Central memory CD8-positive, alpha-beta T cell (primary cell): ENCODE measurements at regions not wholly inside any gene's neighbourhood (a gene's known extent, or its start where the extent isn't known, plus 50 kb on each side); places are given as distances from the start of the nearest gene placed in this dataset.

ENCODE experiments used
- ATAC-seq: fragments of 150-1000 bp; cut with Tn5 transposase; replicated peaks from 2 replicates; pipeline ENCODE4 v1.10.0; 2022; ENCODE audit warnings: mild to moderate bottlenecking, moderate FRiP score, moderate number of reproducible peaks; ENCODE audit not compliant: poor library complexity, severe bottlenecking; ENCODE audit errors: extremely low read depth
- DNase-seq, 2 donors: peaks; one replicate each; pipeline ENCODE4 v3.0.0; 2021; ENCODE audit warnings: low spot score in 2 of 2
- H3K27ac Mint-ChIP-seq: one replicate; pipeline ENCODE4 v1.8.0; 2022; ENCODE audit warnings: low read depth, mild to moderate bottlenecking, moderate library complexity, mixed read lengths
- H3K27me3 Mint-ChIP-seq: one replicate; pipeline ENCODE4 v1.8.0; 2022; ENCODE audit warnings: mixed read lengths
- H3K36me3 Mint-ChIP-seq: one replicate; pipeline ENCODE4 v1.8.0; 2022; ENCODE audit warnings: mild to moderate bottlenecking, moderate library complexity, mixed read lengths; ENCODE audit not compliant: insufficient read depth
- H3K4me1 Mint-ChIP-seq: one replicate; pipeline ENCODE4 v1.8.0; 2022; ENCODE audit warnings: mixed read lengths
- H3K4me3 Mint-ChIP-seq: one replicate; pipeline ENCODE4 v1.8.0; 2022; ENCODE audit warnings: mild to moderate bottlenecking, moderate library complexity, mixed read lengths
- H3K9me3 Mint-ChIP-seq: one replicate; pipeline ENCODE4 v1.8.0; 2022; ENCODE audit warnings: mixed read lengths

DNA sequence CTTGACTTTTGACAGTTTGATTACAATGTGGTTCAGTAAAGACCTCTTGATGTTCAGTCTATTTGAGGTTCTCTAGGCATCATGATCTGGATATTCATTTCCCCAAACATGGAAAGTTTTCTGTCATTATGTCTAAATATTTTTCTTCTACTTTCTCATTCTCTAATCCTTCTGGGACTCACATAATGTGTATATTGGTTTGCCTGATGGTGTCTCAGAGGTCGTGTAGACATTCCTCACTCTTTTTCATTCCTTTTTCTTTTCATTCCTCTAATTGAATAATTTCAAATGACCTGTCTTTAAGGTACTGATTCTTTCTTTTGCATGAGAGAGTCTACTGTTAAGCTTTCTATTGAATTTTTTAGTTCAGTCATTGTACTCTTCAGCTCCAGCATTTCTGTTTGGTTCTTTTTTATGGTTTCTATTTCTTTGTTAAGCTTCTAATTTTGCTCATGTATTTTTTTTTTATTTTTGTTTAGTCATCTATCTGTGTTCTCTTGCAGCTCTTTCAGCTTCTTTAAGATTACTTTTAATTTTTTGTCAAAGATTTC lies 158.4 kb downstream of the GDAP2 start:
- Mint-ChIP-seq H3K36me3 (no peaks in the 10 kb centered on the region), H3K4me1 (no peaks in the 10 kb centered on the region), H3K9me3 (peaks cover 38% of the 10 kb centered on the region), H3K27me3 (peaks cover 75% of the 10 kb centered on the region), H3K27ac (no peak overlapping the region), H3K4me3 (no peak overlapping the region)
- DNase-seq: no peak
- ATAC-seq: no peak

DNA sequence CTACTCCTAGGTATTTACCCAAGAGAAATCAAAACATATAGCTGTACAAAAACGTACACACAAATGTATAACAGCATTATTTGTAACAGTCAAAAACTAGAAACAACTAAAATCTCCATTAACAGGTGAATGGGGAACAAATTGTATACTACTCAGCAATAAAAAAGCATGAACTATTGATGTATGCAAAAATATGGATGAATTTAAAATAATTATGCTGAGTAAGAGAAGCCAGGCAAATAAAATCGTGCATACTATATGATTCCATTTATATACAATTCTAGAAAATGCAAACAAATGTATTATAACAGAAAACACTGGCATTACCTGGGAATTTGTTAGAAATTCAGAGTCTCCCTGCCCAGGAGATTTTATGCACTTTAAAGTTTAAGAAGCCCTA lies 150.1 kb downstream of the GDAP2 start:
- Mint-ChIP-seq H3K9me3 (no peaks in the 10 kb centered on the region), H3K27ac (no peak overlapping the region), H3K27me3 (peaks cover 23% of the 10 kb centered on the region), H3K4me1 (peaks cover under 1% of the 10 kb centered on the region), H3K4me3 (no peak overlapping the region), H3K36me3 (no peaks in the 10 kb centered on the region)
- DNase-seq: no peak
- ATAC-seq: no peak

DNA sequence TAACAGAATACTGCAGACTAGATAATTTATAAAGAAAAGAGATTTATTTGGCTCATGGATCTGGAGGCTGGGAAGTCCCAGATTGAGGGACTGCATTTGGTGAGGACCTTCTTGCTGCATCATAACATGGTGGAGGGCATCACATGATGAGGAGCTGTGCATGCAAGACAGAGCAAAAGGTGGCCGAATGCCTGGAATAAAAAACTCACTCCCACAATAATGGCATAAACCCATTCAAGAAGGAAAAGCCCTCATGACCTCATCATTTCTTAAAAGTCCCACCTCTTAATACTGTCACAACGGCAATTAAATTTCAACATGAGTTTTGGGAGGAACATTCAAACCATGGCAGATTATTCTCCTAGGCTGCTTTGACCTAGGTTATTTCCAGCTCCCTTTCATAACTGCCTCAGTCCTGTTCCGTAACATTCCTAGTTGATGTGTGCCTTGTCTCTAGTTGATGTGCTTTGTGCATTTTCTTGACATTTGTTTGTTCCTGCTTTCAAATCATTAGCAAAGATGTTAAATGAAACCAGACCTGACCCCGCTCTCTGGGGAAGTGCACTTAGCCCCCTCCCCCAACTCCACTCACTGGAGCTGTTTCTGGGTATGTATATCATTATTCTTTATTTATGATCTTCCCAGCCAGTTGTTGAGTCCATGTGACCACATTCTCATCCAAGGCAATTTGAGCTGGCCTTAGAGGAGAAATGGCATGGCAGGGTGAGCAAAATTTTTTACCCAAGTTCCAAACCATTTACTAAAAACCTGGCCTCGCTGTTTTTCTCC lies 148.5 kb downstream of the GDAP2 start:
- DNase-seq (no peak), ATAC-seq (no peak)
- H3K4me1 Mint-ChIP-seq: peaks cover 7% of the 10 kb centered on the region
- no peak overlapping the region for H3K4me3 Mint-ChIP-seq
- no peak overlapping the region for H3K27ac Mint-ChIP-seq
- peaks cover 8% of the 10 kb centered on the region for H3K27me3 Mint-ChIP-seq
- no peaks in the 10 kb centered on the region for H3K9me3 Mint-ChIP-seq
- H3K36me3 Mint-ChIP-seq: no peaks in the 10 kb centered on the region

DNA sequence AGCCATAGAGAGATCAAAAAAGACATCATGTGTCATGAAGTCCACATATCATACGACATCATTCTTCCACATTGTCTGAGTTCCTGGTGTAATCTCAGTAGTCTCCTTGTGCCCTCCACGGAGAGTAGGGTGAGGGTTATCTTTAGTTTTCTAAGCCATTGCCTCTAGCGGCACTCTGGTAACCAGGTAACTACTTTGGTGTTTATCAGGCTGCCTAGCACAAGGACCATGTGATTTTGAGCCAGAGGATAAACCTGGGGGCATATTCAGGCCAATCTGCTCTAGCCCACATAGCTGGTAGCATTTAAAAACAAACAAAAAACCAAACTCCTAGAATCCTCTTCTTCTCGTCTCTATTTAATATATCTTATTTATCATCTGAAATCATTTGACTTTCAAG lies 147.4 kb downstream of the GDAP2 start:
- Mint-ChIP-seq H3K36me3 (no peaks in the 10 kb centered on the region), H3K27ac (no peak overlapping the region), H3K27me3 (peaks cover 8% of the 10 kb centered on the region), H3K9me3 (no peaks in the 10 kb centered on the region), H3K4me3 (no peak overlapping the region), H3K4me1 (peaks cover 7% of the 10 kb centered on the region)
- ATAC-seq: no peak
- no peak for DNase-seq

DNA sequence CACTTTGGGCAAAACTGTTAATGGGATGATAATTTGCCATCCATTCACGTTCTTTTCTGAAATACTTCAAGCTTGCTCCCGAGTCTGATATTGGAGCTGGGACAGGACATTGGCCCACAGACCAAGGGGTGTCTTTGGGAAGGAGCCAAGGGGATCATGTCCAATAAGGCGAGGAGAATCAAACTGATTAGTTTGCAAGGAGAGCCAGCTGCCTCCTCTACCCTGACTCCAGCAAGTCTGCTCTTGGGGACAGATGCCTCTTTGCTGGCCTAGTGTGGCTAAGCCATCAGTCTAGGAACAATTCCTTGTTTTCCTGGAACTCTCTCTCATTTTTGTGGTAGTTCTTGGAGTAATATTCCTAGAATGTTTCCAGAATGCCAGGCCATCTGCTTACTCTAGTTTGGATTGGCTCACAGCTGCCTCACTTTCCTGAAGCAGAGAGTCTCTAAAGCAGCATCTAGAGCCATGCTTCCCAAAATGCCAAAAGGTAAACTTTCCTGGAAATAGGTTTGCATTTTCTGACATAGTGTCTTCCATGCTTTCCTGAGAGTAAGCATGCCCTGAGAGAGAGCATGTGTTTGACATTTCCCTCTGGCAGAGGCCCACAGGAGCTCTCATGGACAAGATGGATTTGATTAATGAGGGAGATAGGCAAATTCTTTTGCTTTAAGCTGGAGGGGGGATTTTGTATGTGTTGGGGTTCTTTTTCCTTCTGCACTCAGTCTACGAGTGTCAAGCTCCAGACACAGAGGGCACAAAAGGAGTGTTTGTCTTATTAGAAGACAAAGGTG lies 145.6 kb downstream of the GDAP2 start:
- Mint-ChIP-seq H3K27me3 (peaks cover under 1% of the 10 kb centered on the region), H3K4me1 (peaks cover 7% of the 10 kb centered on the region), H3K27ac (no peak overlapping the region), H3K9me3 (no peaks in the 10 kb centered on the region), H3K4me3 (no peak overlapping the region), H3K36me3 (no peaks in the 10 kb centered on the region)
- no peak for ATAC-seq
- no peak for DNase-seq

DNA sequence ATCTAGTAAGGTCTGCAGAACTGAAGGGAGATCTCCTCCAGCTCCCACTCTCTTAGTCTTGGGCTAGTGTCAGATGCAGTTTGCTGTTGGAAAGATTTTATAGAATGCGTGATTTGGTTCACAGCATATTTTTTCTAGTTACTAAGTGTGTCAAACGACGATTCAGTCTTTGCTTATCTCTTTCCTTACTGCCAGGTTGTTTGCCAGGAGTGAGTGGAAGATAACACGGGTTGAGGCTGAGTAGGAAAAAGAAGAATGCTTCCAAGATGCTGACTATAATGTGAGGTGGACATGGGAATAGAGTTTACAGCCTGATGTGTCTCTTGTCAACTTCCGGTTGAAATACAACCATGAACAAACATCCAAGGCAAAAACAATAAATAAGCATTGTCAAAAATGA lies 141.4 kb downstream of the GDAP2 start:
- DNase-seq: no peak
- Mint-ChIP-seq H3K9me3 (no peaks in the 10 kb centered on the region), H3K36me3 (no peaks in the 10 kb centered on the region), H3K4me3 (no peak overlapping the region), H3K27me3 (peaks cover 12% of the 10 kb centered on the region), H3K27ac (no peak overlapping the region), H3K4me1 (peaks cover 7% of the 10 kb centered on the region)
- no peak for ATAC-seq

DNA sequence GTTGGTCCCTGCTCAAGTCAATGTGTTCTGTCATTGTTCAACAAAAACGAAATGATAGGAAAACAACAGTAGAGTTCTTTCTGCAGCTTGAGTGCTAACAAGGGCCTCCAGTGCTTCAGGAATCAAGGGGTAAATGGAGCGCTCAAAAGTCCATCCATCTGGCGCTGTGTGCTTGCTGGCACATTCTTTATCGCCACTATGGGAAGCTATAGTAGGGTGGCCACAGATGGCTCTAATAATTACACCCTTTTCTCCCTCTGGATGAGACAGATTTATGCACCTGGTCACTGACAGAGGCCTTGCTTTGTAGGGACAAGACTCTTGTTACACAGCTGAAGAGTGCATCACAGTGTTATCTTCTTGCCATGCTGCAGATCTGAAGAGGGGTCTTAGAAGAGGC lies 136.0 kb downstream of the GDAP2 start:
- Mint-ChIP-seq H3K36me3 (no peaks in the 10 kb centered on the region), H3K9me3 (no peaks in the 10 kb centered on the region)

DNA sequence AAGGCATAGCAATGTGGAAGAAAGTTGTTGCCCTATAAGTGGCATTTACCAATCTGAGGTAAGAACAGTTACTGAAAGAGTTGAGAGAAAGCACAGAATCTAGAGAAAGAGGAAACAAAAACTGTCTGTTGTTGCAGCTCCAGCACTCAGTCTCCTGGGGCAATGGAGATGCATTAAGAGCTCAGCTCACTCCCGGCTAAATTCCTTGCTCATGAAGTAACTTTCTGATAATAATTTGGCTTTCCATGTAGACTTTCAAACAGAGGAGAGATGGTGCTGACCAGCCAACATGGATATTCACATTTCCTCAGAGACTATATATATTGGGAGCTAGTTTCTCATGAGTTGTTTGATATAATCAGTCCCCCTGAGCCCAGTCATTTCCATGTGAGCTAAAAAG lies 135.3 kb downstream of the GDAP2 start:
- no peak for DNase-seq
- ATAC-seq: no peak

More for the DNA sequence above, 136.0 kb downstream of the GDAP2 start:
- DNase-seq (no peak), ATAC-seq (no peak)
- Mint-ChIP-seq H3K4me1 (no peaks in the 10 kb centered on the region), H3K27ac (no peak overlapping the region), H3K4me3 (no peak overlapping the region), H3K27me3 (peaks cover 12% of the 10 kb centered on the region)

DNA sequence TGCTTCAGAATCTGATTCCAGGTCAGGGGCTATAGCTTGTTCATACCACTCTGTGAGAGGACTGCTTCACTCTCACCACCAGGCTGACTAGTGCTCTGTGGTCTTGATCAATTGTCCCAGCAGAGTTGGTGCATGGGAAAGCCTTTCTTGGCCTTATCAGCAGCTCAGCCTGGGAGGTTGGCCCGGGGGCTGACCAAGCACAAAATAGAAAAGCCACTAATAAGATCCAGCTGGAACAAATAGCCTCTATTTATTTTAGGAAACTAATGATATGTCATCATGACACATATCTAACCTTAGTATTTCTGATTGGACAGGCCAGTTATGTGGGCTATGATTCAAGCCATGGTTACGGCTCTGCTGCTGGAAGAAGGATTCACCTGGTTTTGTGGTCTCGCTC lies 134.2 kb downstream of the GDAP2 start:
- H3K27me3 Mint-ChIP-seq: peaks cover 27% of the 10 kb centered on the region
- no peaks in the 10 kb centered on the region for H3K4me1 Mint-ChIP-seq
- ATAC-seq (no peak), DNase-seq (no peak)
- no peak overlapping the region for H3K4me3 Mint-ChIP-seq
- no peaks in the 10 kb centered on the region for H3K36me3 Mint-ChIP-seq
- H3K27ac Mint-ChIP-seq: no peak overlapping the region
- no peaks in the 10 kb centered on the region for H3K9me3 Mint-ChIP-seq

More for the DNA sequence above, 135.3 kb downstream of the GDAP2 start:
- Mint-ChIP-seq H3K27me3 (peaks cover 16% of the 10 kb centered on the region), H3K9me3 (no peaks in the 10 kb centered on the region), H3K36me3 (no peaks in the 10 kb centered on the region), H3K27ac (no peak overlapping the region), H3K4me3 (no peak overlapping the region), H3K4me1 (no peaks in the 10 kb centered on the region)

DNA sequence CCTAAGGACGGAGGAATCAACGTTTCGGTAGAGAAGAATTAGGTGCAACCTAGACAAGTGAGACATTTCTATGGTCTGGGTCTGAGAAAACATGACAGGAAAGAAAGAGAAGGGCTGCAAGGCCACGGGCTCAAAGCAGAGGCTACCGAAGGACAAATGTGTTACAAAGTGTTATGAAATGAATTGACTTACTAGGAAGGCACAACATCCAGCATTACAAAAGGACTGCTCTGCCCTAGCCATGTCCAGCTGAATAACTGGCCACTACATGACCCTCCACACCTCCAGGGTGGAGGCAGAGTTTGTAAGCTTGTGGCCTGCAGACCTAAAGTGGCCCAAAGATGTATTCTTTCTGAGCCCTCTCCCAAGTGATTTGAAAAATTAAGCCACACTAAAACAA lies 133.6 kb downstream of the GDAP2 start:
- Mint-ChIP-seq H3K27me3 (peaks cover 33% of the 10 kb centered on the region), H3K4me1 (no peaks in the 10 kb centered on the region), H3K9me3 (no peaks in the 10 kb centered on the region), H3K4me3 (no peak overlapping the region), H3K36me3 (no peaks in the 10 kb centered on the region), H3K27ac (no peak overlapping the region)
- DNase-seq (no peak), ATAC-seq (no peak)

DNA sequence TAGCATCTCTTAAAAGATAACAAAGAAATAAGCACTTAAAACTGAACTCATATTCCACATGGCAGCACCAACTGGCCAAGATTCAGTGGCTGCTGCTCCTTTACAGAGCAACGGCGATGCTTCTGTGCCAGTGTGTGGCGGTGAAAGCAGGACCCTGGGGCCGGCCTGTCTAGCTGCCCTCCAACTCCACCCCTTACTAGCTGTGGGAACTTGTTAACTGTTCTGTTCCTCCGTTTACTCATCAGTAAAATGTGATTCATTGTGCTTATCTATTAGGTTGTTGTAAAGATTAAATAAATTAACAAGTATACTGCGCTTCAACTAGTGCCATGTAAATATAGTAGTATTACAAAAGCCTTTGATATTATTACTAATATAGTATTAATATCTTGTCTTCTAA lies 133.2 kb downstream of the GDAP2 start:
- no peaks in the 10 kb centered on the region for H3K4me1 Mint-ChIP-seq
- H3K4me3 Mint-ChIP-seq: no peak overlapping the region
- peaks cover 33% of the 10 kb centered on the region for H3K27me3 Mint-ChIP-seq
- DNase-seq: no peak
- H3K9me3 Mint-ChIP-seq: no peaks in the 10 kb centered on the region
- ATAC-seq: no peak
- H3K36me3 Mint-ChIP-seq: no peaks in the 10 kb centered on the region
- no peak overlapping the region for H3K27ac Mint-ChIP-seq

DNA sequence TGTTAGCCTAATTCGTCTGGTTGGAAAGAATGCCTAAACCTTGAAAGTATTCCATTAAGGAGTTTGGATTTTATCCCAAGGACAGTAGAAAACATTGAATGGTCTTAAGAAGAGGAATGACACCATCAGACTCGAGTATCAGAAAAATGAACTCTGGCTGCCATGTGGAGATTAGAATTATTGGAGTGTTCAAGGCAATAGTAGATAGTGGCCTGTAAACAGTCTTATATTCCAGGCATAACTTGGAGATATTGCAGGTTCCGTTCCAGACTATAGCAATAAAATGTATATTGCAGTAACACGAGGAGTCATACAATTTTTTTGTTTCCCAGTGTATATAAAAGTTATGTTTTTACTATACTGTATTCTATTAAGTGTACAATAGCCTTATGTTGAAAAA lies 130.9 kb downstream of the GDAP2 start:
- ATAC-seq: no peak
- Mint-ChIP-seq H3K4me1 (no peaks in the 10 kb centered on the region), H3K36me3 (no peaks in the 10 kb centered on the region), H3K27me3 (peaks cover 40% of the 10 kb centered on the region), H3K27ac (no peak overlapping the region), H3K9me3 (no peaks in the 10 kb centered on the region), H3K4me3 (no peak overlapping the region)
- no peak for DNase-seq
